Breast epithelium (tissue), 4 donors: ENCODE measurements at regions not wholly inside any gene's neighbourhood (a gene's known extent, or its start where the extent isn't known, plus 50 kb on each side); places are given as distances from the start of the nearest gene placed in this dataset.
A peak's percentile ranks its signal among the peaks of the same experiment; 100 is the strongest.

Experiments used
- DNase-seq, 2 donors: peaks; one replicate each; pipeline ENCODE4 v3.0.0-alpha.2; 2019; ENCODE audit warnings: low spot score in 2 of 2
- H3K27ac ChIP-seq, 2 donors: fragments of 200-600 bp; sonication (generic) in 1 of 2; one replicate each; pipeline ENCODE4 v1.5.1; 2016 to 2019; ENCODE audit warnings: mild to moderate bottlenecking in 1 of 2
- H3K27me3 ChIP-seq, 2 donors: fragments of 200-600 bp; sonication (generic) in 1 of 2; one replicate each; pipeline versions ENCODE4 v1.5.1 to v1.6.0; 2017 to 2019; ENCODE audit warnings: control low read depth in 1 of 2, mild to moderate bottlenecking in 1 of 2
- H3K36me3 ChIP-seq: fragments of 200-600 bp; one replicate; pipeline ENCODE4 v1.5.1; 2019
- H3K4me1 ChIP-seq, 2 donors: fragments of 200-600 bp; sonication (generic); one replicate each; pipeline ENCODE4 v1.5.1; 2016 to 2019; ENCODE audit warnings: control low read depth in 1 of 2
- H3K4me3 ChIP-seq, 3 donors: fragments of 200-600 bp; sonication (generic); 1 replicate in 2 of 3; 2 replicates in 1 of 3; pipeline ENCODE4 v1.5.1; 2016 to 2019; ENCODE audit warnings: mild to moderate bottlenecking in 3 of 3, moderate library complexity in 2 of 3
- H3K9me3 ChIP-seq, 2 donors: fragments of 200-600 bp; sonication (generic) in 1 of 2; one replicate each; pipeline ENCODE4 v1.5.1; 2016 to 2019; ENCODE audit warnings: control low read depth in 1 of 2
- POLR2A ChIP-seq: fragments of 450-650 bp; IDR thresholded peaks from one replicate; pipeline ENCODE4 v1.6.1; 2016; ENCODE audit warnings: antibody characterized with exemption, mild to moderate bottlenecking, moderate library complexity
- POLR2AphosphoS5 ChIP-seq, 3 donors: sonication (generic); formaldehyde crosslinking; IDR thresholded peaks; one replicate each; pipeline ENCODE4 v1.6.1; 2017; ENCODE audit warnings: antibody characterized with exemption in 3 of 3
- intact Hi-C: fragments of 100-400 bp; cut with DNase I; formaldehyde crosslinking; loops from one replicate; pipeline ENCODE4 v1.15.1; 2023; ENCODE audit warnings: low total_unique reads
- TF ChIP-seq, protein P1 (sequence below), 3 donors: fragments of 450-650 bp; IDR thresholded peaks; one replicate each; pipeline ENCODE4 v1.5.1; 2016 to 2017; ENCODE audit warnings: antibody characterized with exemption in 3 of 3, mild to moderate bottlenecking in 3 of 3, moderate library complexity in 3 of 3

DNA sequence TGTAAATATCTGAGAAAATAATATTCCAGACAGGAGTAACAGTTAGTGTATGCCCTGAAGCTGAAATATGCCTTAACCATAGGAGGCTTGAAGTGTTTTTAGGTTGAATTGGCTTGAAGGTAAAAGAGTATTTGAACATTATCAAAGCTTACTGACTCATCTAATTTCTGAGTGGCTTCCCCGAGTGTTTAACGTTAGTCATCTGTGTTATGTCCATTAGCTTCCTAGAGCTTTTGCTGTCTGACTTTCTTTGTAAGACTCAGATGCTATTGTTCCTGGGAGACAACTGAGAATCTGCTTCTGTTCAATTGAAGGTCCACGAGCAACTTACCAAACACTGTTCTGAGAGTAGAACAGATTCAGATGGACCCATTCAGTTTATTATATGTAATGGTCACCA is 656.8 kb upstream of the NECTIN3 start:
- TF ChIP-seq, protein P1, sequence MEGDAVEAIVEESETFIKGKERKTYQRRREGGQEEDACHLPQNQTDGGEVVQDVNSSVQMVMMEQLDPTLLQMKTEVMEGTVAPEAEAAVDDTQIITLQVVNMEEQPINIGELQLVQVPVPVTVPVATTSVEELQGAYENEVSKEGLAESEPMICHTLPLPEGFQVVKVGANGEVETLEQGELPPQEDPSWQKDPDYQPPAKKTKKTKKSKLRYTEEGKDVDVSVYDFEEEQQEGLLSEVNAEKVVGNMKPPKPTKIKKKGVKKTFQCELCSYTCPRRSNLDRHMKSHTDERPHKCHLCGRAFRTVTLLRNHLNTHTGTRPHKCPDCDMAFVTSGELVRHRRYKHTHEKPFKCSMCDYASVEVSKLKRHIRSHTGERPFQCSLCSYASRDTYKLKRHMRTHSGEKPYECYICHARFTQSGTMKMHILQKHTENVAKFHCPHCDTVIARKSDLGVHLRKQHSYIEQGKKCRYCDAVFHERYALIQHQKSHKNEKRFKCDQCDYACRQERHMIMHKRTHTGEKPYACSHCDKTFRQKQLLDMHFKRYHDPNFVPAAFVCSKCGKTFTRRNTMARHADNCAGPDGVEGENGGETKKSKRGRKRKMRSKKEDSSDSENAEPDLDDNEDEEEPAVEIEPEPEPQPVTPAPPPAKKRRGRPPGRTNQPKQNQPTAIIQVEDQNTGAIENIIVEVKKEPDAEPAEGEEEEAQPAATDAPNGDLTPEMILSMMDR (IDR thresholded peaks at IDR 0.05): no peak
- TF ChIP-seq POLR2A (no peak), POLR2AphosphoS5 (IDR thresholded peaks at IDR 0.05) (no peak)
- no peaks in the 10 kb centered on the region for H3K27me3 ChIP-seq
- H3K4me1 ChIP-seq: no peaks in the 10 kb centered on the region
- no peaks in the 10 kb centered on the region for H3K36me3 ChIP-seq
- intact Hi-C loops: no loop called here
- no peak for DNase-seq
- no peak overlapping the region for H3K4me3 ChIP-seq
- H3K9me3 ChIP-seq: no peaks in the 10 kb centered on the region
- H3K27ac ChIP-seq: peak overlapping the region in 1 of 2 donors; percentile 21

DNA sequence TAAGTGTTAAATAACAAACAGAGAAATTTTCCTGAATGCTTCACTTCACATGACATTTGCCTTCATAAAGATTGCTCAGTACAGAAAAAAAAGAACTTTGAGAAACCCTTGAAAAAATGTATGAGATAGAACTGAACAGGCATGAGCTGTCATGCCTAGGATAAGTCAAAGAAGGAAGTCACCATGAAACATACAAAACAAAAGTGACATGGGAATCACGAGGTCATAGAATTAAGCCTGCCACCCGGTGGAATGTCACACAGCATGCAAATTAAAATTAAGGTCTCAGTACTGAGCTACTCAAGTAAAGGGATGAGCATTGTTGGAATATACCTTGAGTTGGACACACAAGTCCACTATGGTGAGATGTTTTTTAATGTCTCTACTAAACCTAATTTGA is 652.5 kb upstream of the NECTIN3 start:
- H3K4me3 ChIP-seq: no peak overlapping the region
- no peaks in the 10 kb centered on the region for H3K9me3 ChIP-seq
- no peaks in the 10 kb centered on the region for H3K27me3 ChIP-seq
- no peak overlapping the region for H3K27ac ChIP-seq
- no peak for DNase-seq
- no peaks in the 10 kb centered on the region for H3K4me1 ChIP-seq
- no peaks in the 10 kb centered on the region for H3K36me3 ChIP-seq
- TF ChIP-seq, protein P1 (IDR thresholded peaks at IDR 0.05): no peak
- TF ChIP-seq POLR2AphosphoS5 (IDR thresholded peaks at IDR 0.05) (no peak), POLR2A (no peak)
- intact Hi-C loops: no loop called here

DNA sequence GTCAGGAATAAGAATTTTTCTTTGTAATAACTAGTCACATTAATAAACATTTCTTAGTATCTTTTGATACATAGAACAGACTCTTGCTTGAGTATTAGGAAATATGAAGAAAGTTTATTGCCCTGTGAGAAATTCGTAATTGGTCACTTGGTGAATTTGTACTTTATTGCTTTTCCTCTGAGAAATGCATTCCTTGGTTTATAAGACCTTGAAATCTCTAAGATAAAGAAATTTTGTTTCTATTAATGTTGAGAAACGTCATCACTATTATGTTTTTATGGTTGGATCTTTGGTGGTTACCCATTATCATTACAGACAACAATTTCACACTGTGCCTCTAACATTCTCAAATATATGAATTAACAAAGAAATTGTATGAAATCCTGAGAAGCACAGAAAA is 652.0 kb upstream of the NECTIN3 start:
- Histone ChIP-seq H3K9me3 (no peaks in the 10 kb centered on the region), H3K36me3 (no peaks in the 10 kb centered on the region), H3K4me1 (no peaks in the 10 kb centered on the region), H3K4me3 (no peak overlapping the region), H3K27me3 (no peaks in the 10 kb centered on the region), H3K27ac (no peak overlapping the region)
- no peak for DNase-seq
- TF ChIP-seq, protein P1 (IDR thresholded peaks at IDR 0.05): no peak
- TF ChIP-seq POLR2AphosphoS5 (IDR thresholded peaks at IDR 0.05) (no peak), POLR2A (no peak)
- intact Hi-C loops: no loop called here

DNA sequence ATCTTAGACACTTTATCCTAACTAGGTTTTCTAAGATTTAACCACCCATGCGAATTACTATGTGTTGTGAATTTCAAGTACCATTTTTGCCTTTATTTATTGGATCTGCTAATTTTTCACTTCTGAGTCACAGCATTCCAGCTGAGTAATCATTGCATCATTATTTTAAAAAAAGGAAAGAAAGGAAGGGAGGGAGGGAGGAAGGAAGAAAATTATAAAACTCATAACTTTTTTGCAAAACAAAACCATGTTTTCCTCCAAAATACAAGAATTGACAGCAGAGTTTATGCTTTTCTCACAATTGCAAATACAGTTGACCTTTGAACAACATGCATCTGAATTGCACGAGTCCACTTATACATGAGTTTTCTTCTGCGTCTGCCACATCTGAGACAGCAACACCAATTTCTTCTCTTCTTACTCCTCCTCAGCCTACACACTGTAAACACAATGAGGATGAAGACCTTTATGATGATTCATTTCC is 651.4 kb upstream of the NECTIN3 start:
- TF ChIP-seq POLR2AphosphoS5 (IDR thresholded peaks at IDR 0.05): no peak
- no peak for TF ChIP-seq POLR2A
- TF ChIP-seq, protein P1 (IDR thresholded peaks at IDR 0.05): no peak
- intact Hi-C loops: no loop called here
- no peak overlapping the region for H3K27ac ChIP-seq

DNA sequence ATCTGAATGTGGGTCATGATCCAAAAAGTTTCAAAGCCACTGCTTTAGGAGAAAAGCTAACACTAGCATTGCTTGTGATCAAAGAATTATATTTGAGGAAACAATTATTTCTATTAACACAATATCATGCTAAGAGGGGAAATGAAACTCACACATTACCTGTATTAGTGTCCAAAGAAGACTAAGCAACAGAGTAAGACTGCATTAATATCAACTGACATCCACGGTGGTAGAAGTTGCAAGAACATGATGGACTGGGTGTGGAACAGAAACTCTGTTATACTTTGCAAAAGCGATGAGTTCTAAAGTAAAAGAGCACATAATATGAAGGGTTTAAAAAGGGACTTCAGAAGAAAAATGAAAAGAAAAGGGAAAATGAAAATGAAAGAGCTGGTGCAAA is 648.3 kb upstream of the NECTIN3 start:
- no peak for DNase-seq
- TF ChIP-seq, protein P1 (IDR thresholded peaks at IDR 0.05): no peak
- no peak for TF ChIP-seq POLR2AphosphoS5 (IDR thresholded peaks at IDR 0.05)
- TF ChIP-seq POLR2A: no peak
- Histone ChIP-seq H3K4me3 (no peak overlapping the region), H3K27me3 (no peaks in the 10 kb centered on the region), H3K4me1 (no peaks in the 10 kb centered on the region), H3K36me3 (no peaks in the 10 kb centered on the region), H3K9me3 (no peaks in the 10 kb centered on the region), H3K27ac (no peak overlapping the region)
- intact Hi-C loops: no loop called here

More for the DNA sequence above, 651.4 kb upstream of the NECTIN3 start:
- DNase-seq: no peak
- Histone ChIP-seq H3K36me3 (no peaks in the 10 kb centered on the region), H3K9me3 (no peaks in the 10 kb centered on the region), H3K4me1 (no peaks in the 10 kb centered on the region), H3K27me3 (no peaks in the 10 kb centered on the region), H3K4me3 (no peak overlapping the region)
